H1 (cell line): ENCODE measurements at regions not wholly inside any gene's neighbourhood (a gene's known extent, or its start where the extent isn't known, plus 50 kb on each side); places are given as distances from the start of the nearest gene placed in this dataset.

Source experiments
- CTCF ChIA-PET: fragments of 300-600 bp; sonication (Branson Sonifier 250); formaldehyde crosslinking; loops from one replicate; lab custom pipeline; 2021; ENCODE audit not compliant: partially characterized antibody; lab: Charles Lee
- POLR2A ChIA-PET: fragments of 300-600 bp; sonication (Branson Sonifier 250); formaldehyde crosslinking; loops from one replicate; lab custom pipeline; 2021; ENCODE audit warnings: inconsistent platforms; ENCODE audit not compliant: partially characterized antibody; lab: Charles Lee
- DNase-seq, 2 experiments: peaks; one replicate each; pipeline versions ENCODE4 v3.0.0 to v3.0.0-alpha.2; 2010 to 2022; ENCODE audit warnings: low spot score in 2 of 2, low read depth in 1 of 2, mixed read lengths in 1 of 2
- FAIRE-seq: peaks from 2 replicates; lab custom pipeline; 2011; peaks lifted over from hg19 to GRCh38; lab: Jason Lieb, UNC
- H2AFZ ChIP-seq: 2 replicates; pipeline ENCODE4 v1.8.1; 2012; ENCODE audit warnings: low read length, inconsistent platforms
- H2AK5ac ChIP-seq: 2 replicates; pipeline ENCODE4 v1.6.1; 2013; ENCODE audit warnings: low read depth, low read length
- H2BK120ac ChIP-seq: replicated peaks from 2 replicates; pipeline ENCODE3; 2013; ENCODE audit warnings: low read depth, low read length, inconsistent platforms
- H2BK12ac ChIP-seq: 2 replicates; pipeline ENCODE4 v1.6.1; 2013; ENCODE audit warnings: low read depth, low read length
- H2BK15ac ChIP-seq: 2 replicates; pipeline ENCODE4 v1.6.1; 2013; ENCODE audit warnings: low read length
- H2BK20ac ChIP-seq: 2 replicates; pipeline ENCODE4 v1.6.1; 2013; ENCODE audit warnings: low read length
- H2BK5ac ChIP-seq: 2 replicates; pipeline ENCODE4 v1.6.1; 2013; ENCODE audit warnings: low read depth, low read length
- H3K14ac ChIP-seq: 2 replicates; pipeline ENCODE4 v1.6.1; 2013; ENCODE audit warnings: inconsistent platforms; ENCODE audit not compliant: insufficient read length
- H3K18ac ChIP-seq: 2 replicates; pipeline ENCODE4 v1.6.1; 2013; ENCODE audit warnings: low read length; ENCODE audit errors: extremely low read depth
- H3K23ac ChIP-seq: 2 replicates; pipeline ENCODE4 v1.6.1; 2013; ENCODE audit warnings: inconsistent platforms; ENCODE audit not compliant: insufficient read length
- H3K23me2 ChIP-seq: 2 replicates; pipeline ENCODE4 v1.6.1; 2013; ENCODE audit warnings: low read depth, low read length
- H3K27ac ChIP-seq: 2 replicates; pipeline ENCODE4 v1.6.1; 2011; ENCODE audit warnings: low read depth, low read length, inconsistent platforms
- H3K27me3 ChIP-seq, 4 experiments: replicated peaks in 1 of 4; 1 replicate in 1 of 4; 2 replicates in 3 of 4; pipeline versions ENCODE4 v1.6.1 to v1.8.1; 2011 to 2013; ENCODE audit warnings: low read length in 3 of 4, mild to moderate bottlenecking in 3 of 4, inconsistent platforms in 2 of 4, mixed read lengths in 2 of 4, moderate library complexity in 1 of 4; ENCODE audit not compliant: control insufficient read depth in 3 of 4, insufficient read depth in 3 of 4; ENCODE audit errors: extremely low read depth in 1 of 4
- H3K36me3 ChIP-seq, 4 experiments: 2 replicates each; pipeline versions ENCODE4 v1.6.1 to v1.8.1; 2011 to 2013; ENCODE audit warnings: mild to moderate bottlenecking in 4 of 4, low read length in 3 of 4, moderate library complexity in 2 of 4, control low read depth in 1 of 4, inconsistent platforms in 1 of 4; ENCODE audit not compliant: insufficient read depth in 4 of 4, control insufficient read depth in 2 of 4
- H3K4ac ChIP-seq: replicated peaks from 2 replicates; pipeline ENCODE3; 2013; ENCODE audit warnings: low read length, low read depth, mixed read lengths, inconsistent platforms; ENCODE audit not compliant: insufficient read length
- H3K4me1 ChIP-seq, 4 experiments: replicated peaks in 1 of 4; 1 replicate in 1 of 4; 2 replicates in 3 of 4; pipeline versions ENCODE4 v1.6.1 to v1.8.1; 2011 to 2013; ENCODE audit warnings: low read length in 3 of 4, inconsistent platforms in 2 of 4, mixed read lengths in 1 of 4; ENCODE audit not compliant: insufficient read depth in 4 of 4, control insufficient read depth in 3 of 4
- H3K4me2 ChIP-seq, 2 experiments: 2 replicates each; pipeline versions ENCODE4 v1.6.1 to v1.8.1; 2011 to 2013; ENCODE audit warnings: low read depth in 2 of 2, low read length in 2 of 2, control low read depth in 1 of 2, inconsistent platforms in 1 of 2, mild to moderate bottlenecking in 1 of 2; ENCODE audit not compliant: insufficient read depth in 1 of 2
- H3K4me3 ChIP-seq, 4 experiments: fragments of 200-600, 300-600 bp in 1 of 4; sonication (generic), shearing (Covaris generic), sonication (Bioruptor Twin) in 1 of 4; 2 replicates each; pipeline versions ENCODE4 v1.5.1 to v1.8.1; 2011 to 2016; ENCODE audit warnings: low read length in 4 of 4, low read depth in 3 of 4, control low read depth in 2 of 4, inconsistent platforms in 2 of 4, mild to moderate bottlenecking in 2 of 4, mixed read lengths in 1 of 4, moderate library complexity in 1 of 4; ENCODE audit not compliant: insufficient read depth in 2 of 4; ENCODE audit errors: extremely low read depth in 1 of 4
- H3K56ac ChIP-seq: replicated peaks from 2 replicates; pipeline ENCODE3; 2013; ENCODE audit warnings: low read depth, mild to moderate bottlenecking, mixed read lengths, low read length, inconsistent platforms; ENCODE audit not compliant: insufficient read length
- H3K79me1 ChIP-seq: 2 replicates; pipeline ENCODE4 v1.6.1; 2013; ENCODE audit warnings: low read depth, low read length, control low read depth
- H3K79me2 ChIP-seq, 2 experiments: 2 replicates each; pipeline versions ENCODE4 v1.6.1 to v1.8.1; 2012 to 2013; ENCODE audit warnings: low read length in 2 of 2, mild to moderate bottlenecking in 2 of 2, inconsistent platforms in 1 of 2; ENCODE audit not compliant: insufficient read depth in 2 of 2, control insufficient read depth in 1 of 2
- H3K9ac ChIP-seq, 4 experiments: replicated peaks in 1 of 4; 1 replicate in 1 of 4; 2 replicates in 3 of 4; pipeline versions ENCODE4 v1.6.1 to v1.8.1; 2011 to 2013; ENCODE audit warnings: low read depth in 3 of 4, low read length in 3 of 4, control low read depth in 2 of 4, mild to moderate bottlenecking in 2 of 4, moderate library complexity in 2 of 4, inconsistent platforms in 1 of 4; ENCODE audit errors: extremely low read depth in 1 of 4
- H3K9me3 ChIP-seq, 2 experiments: 2 replicates each; pipeline versions ENCODE4 v1.6.1 to v1.8.1; 2012 to 2013; ENCODE audit warnings: mild to moderate bottlenecking in 2 of 2, moderate library complexity in 2 of 2, control low read depth in 1 of 2, inconsistent platforms in 1 of 2, low read depth in 1 of 2, low read length in 1 of 2, mixed read lengths in 1 of 2; ENCODE audit not compliant: insufficient read depth in 2 of 2
- H4K20me1 ChIP-seq, 2 experiments: replicated peaks in 1 of 2; 2 replicates each; pipeline versions ENCODE3 to v1.8.1; 2011 to 2013; ENCODE audit warnings: inconsistent platforms in 2 of 2, low read length in 2 of 2, mild to moderate bottlenecking in 1 of 2; ENCODE audit not compliant: insufficient read depth in 2 of 2, control insufficient read depth in 1 of 2
- H4K5ac ChIP-seq: 2 replicates; pipeline ENCODE4 v1.6.1; 2013; ENCODE audit warnings: low read length, low read depth, mixed read lengths, inconsistent platforms; ENCODE audit not compliant: insufficient read length
- H4K8ac ChIP-seq: 2 replicates; pipeline ENCODE4 v1.8.0; 2013; ENCODE audit warnings: mild to moderate bottlenecking, moderate library complexity, low read length, inconsistent platforms; ENCODE audit not compliant: insufficient read depth; ENCODE audit errors: extremely low read depth
- H4K91ac ChIP-seq: replicated peaks from 2 replicates; pipeline ENCODE3; 2013; ENCODE audit warnings: low read length, mixed read lengths, inconsistent platforms; ENCODE audit not compliant: insufficient read length
- BACH1 ChIP-seq: IDR thresholded peaks from 2 replicates; pipeline ENCODE4 v1.6.1; 2012; ENCODE audit warnings: low read length, improper control_type of control experiment
- CTCF ChIP-seq, 3 experiments: IDR thresholded peaks; 1 replicate in 2 of 3; 2 replicates in 1 of 3; pipeline versions ENCODE4 v1.5.1 to v1.6.1; 2011; ENCODE audit warnings: low read length in 3 of 3, mild to moderate bottlenecking in 3 of 3, inconsistent platforms in 2 of 3, low read depth in 1 of 3, moderate library complexity in 1 of 3; ENCODE audit not compliant: insufficient read depth in 1 of 3; ENCODE audit errors: control extremely low read depth in 1 of 3
- E2F6 ChIP-seq: IDR thresholded peaks from 2 replicates; pipeline ENCODE4 v1.6.1; 2012; ENCODE audit warnings: inconsistent platforms
- EP300 ChIP-seq, 2 experiments: IDR thresholded peaks; 1 replicate in 1 of 2; 2 replicates in 1 of 2; pipeline ENCODE4 v1.6.1; 2011 to 2012; ENCODE audit warnings: low read depth in 2 of 2, low read length in 2 of 2, mild to moderate bottlenecking in 2 of 2, borderline replicate concordance in 1 of 2, inconsistent platforms in 1 of 2, moderate library complexity in 1 of 2
- POLR2AphosphoS5 ChIP-seq: IDR thresholded peaks from 2 replicates; pipeline ENCODE4 v1.6.1; 2011; ENCODE audit warnings: low read depth, low read length
- RAD21 ChIP-seq, 2 experiments: IDR thresholded peaks in 1 of 2; conservative IDR thresholded peaks in 1 of 2; 2 replicates each; pipeline ENCODE4 v1.6.1; 2011; ENCODE audit warnings: low read depth in 2 of 2, low read length in 2 of 2, improper control_type of control experiment in 1 of 2, inconsistent platforms in 1 of 2, mild to moderate bottlenecking in 1 of 2, moderate library complexity in 1 of 2
- SIN3A ChIP-seq, 2 experiments: IDR thresholded peaks in 1 of 2; conservative IDR thresholded peaks in 1 of 2; 2 replicates each; pipeline ENCODE4 v1.6.1; 2011 to 2012; ENCODE audit warnings: low read length in 2 of 2, improper control_type of control experiment in 1 of 2, low read depth in 1 of 2, mild to moderate bottlenecking in 1 of 2
- TAF7 ChIP-seq: optimal IDR thresholded peaks from 2 replicates; pipeline ENCODE3; 2011; ENCODE audit warnings: low read depth, mild to moderate bottlenecking, inconsistent platforms, low read length, moderate library complexity, borderline replicate concordance
- WGBS, 2 experiments: shearing (Covaris generic) in 1 of 2; methylation state at CpG; one replicate each; pipeline versions ENCODE4 v1.1.6 to v1.1.7; 2013 to 2015; ENCODE audit warnings: low lambda C conversion rate in 2 of 2, mixed read lengths in 2 of 2, inconsistent platforms in 1 of 2, low coverage in 1 of 2, missing lambda C conversion rate in 1 of 2; ENCODE audit not compliant: insufficient replicate concordance in 2 of 2, insufficient coverage in 1 of 2, insufficient read length in 1 of 2; ENCODE audit errors: extremely low coverage in 1 of 2, missing lambda C conversion rate in 1 of 2; 5-methylcytosine and 5-hydroxymethylcytosine counted together

DNA sequence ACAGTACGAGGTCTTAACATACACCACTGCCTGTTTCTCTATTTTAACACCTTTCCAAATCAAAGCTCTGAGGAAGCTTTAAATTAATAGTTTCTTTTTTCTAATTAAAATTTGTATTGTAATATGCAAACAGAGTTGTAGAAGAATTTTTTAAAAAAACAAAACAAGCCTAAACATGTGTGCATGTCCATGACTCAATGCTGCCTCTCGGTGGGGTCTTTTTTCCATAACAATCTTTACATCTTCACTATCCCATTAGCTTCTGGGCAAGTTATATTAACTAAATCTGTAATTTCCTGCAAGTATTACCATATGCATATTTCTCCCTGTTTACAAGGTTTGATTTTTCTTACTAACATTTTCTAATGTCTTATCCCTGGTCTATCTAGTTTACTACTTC lies 143.9 kb upstream of the NAV3 start:
- Histone ChIP-seq H4K91ac (no peak overlapping the region), H3K18ac (no peak overlapping the region), H2AK5ac (no peak overlapping the region), H4K5ac (no peak overlapping the region), H2BK20ac (no peak overlapping the region), H3K4me1 (no peaks in the 10 kb centered on the region), H3K9ac (no peak overlapping the region), H3K27ac (no peak overlapping the region), H2AFZ (no peak overlapping the region), H3K4me3 (no peak overlapping the region), H3K4ac (no peak overlapping the region), H2BK5ac (no peak overlapping the region), H2BK12ac (no peak overlapping the region), H3K14ac (no peak overlapping the region), H4K8ac (no peak overlapping the region), H3K23me2 (no peaks in the 10 kb centered on the region; the same call in 1 of the 2 replicates), H3K56ac (no peak overlapping the region), H4K20me1 (no peaks in the 10 kb centered on the region), H2BK120ac (no peak overlapping the region), H3K4me2 (no peak overlapping the region), H3K79me1 (no peaks in the 10 kb centered on the region), H3K27me3 (no peaks in the 10 kb centered on the region), H3K9me3 (no peaks in the 10 kb centered on the region), H2BK15ac (no peak overlapping the region), H3K79me2 (no peaks in the 10 kb centered on the region), H3K36me3 (no peaks in the 10 kb centered on the region), H3K23ac (no peak overlapping the region)
- TF ChIP-seq TAF7, result no peak
- no peak for TF ChIP-seq BACH1
- TF ChIP-seq RAD21 (IDR thresholded peaks at IDR 0.05 in 1 of 2, conservative IDR thresholded peaks at IDR 0.05 in 1 of 2; ENCODE audit: low read depth in 2 of 2, low read length in 2 of 2), result peak; percentile 61 to 64
- peak in 1 of 3 experiments; percentile 13; a peak in 1 of 4 replicates for TF ChIP-seq CTCF (IDR thresholded peaks at IDR 0.05; ENCODE audit: control extremely low read depth in 1 of 3, insufficient read depth in 1 of 3, low read depth in 1 of 3, low read length in 3 of 3)
- no peak for TF ChIP-seq E2F6
- no peak for TF ChIP-seq SIN3A (conservative IDR thresholded peaks at IDR 0.05 in 1 of 2, IDR thresholded peaks at IDR 0.05 in 1 of 2; ENCODE audit: low read depth in 1 of 2, low read length in 2 of 2)
- no peak for TF ChIP-seq POLR2AphosphoS5
- TF ChIP-seq EP300 (IDR thresholded peaks at IDR 0.05; ENCODE audit: borderline replicate concordance in 1 of 2, low read depth in 2 of 2, low read length in 2 of 2), result no peak
- DNase-seq (no peak), FAIRE-seq (no peak)
- CTCF ChIA-PET, result interaction anchor here (0.6 to 4.0 kb wide), 14 partner anchors 9 to 639 kb away, joined by 3 to 50 read pairs (median 6); no protein-coding TSS in a partner anchor
- 87% methylated on average over 2 of the region's 2 CpGs; no CpG with 5 or more reads in 1 of the 2 experiments for WGBS, 2 experiments
- POLR2A ChIA-PET, result no interaction called here
